H1 (cell line): ENCODE measurements at regions not wholly inside any gene's neighbourhood (a gene's known extent, or its start where the extent isn't known, plus 50 kb on each side); places are given as distances from the start of the nearest gene placed in this dataset.

Experiments
- CTCF ChIA-PET: fragments of 300-600 bp; sonication (Branson Sonifier 250); formaldehyde crosslinking; loops from one replicate; lab custom pipeline; 2021; ENCODE audit not compliant: partially characterized antibody; lab: Charles Lee
- POLR2A ChIA-PET: fragments of 300-600 bp; sonication (Branson Sonifier 250); formaldehyde crosslinking; loops from one replicate; lab custom pipeline; 2021; ENCODE audit warnings: inconsistent platforms; ENCODE audit not compliant: partially characterized antibody; lab: Charles Lee
- DNase-seq, 2 experiments: peaks; one replicate each; pipeline versions ENCODE4 v3.0.0 to v3.0.0-alpha.2; 2010 to 2022; ENCODE audit warnings: low spot score in 2 of 2, low read depth in 1 of 2, mixed read lengths in 1 of 2
- FAIRE-seq: peaks from 2 replicates; lab custom pipeline; 2011; peaks lifted over from hg19 to GRCh38; lab: Jason Lieb, UNC
- H2AFZ ChIP-seq: 2 replicates; pipeline ENCODE4 v1.8.1; 2012; ENCODE audit warnings: low read length, inconsistent platforms
- H2AK5ac ChIP-seq: 2 replicates; pipeline ENCODE4 v1.6.1; 2013; ENCODE audit warnings: low read depth, low read length
- H2BK120ac ChIP-seq: replicated peaks from 2 replicates; pipeline ENCODE3; 2013; ENCODE audit warnings: low read depth, low read length, inconsistent platforms
- H2BK12ac ChIP-seq: 2 replicates; pipeline ENCODE4 v1.6.1; 2013; ENCODE audit warnings: low read depth, low read length
- H2BK15ac ChIP-seq: 2 replicates; pipeline ENCODE4 v1.6.1; 2013; ENCODE audit warnings: low read length
- H2BK20ac ChIP-seq: 2 replicates; pipeline ENCODE4 v1.6.1; 2013; ENCODE audit warnings: low read length
- H2BK5ac ChIP-seq: 2 replicates; pipeline ENCODE4 v1.6.1; 2013; ENCODE audit warnings: low read depth, low read length
- H3K14ac ChIP-seq: 2 replicates; pipeline ENCODE4 v1.6.1; 2013; ENCODE audit warnings: inconsistent platforms; ENCODE audit not compliant: insufficient read length
- H3K18ac ChIP-seq: 2 replicates; pipeline ENCODE4 v1.6.1; 2013; ENCODE audit warnings: low read length; ENCODE audit errors: extremely low read depth
- H3K23ac ChIP-seq: 2 replicates; pipeline ENCODE4 v1.6.1; 2013; ENCODE audit warnings: inconsistent platforms; ENCODE audit not compliant: insufficient read length
- H3K23me2 ChIP-seq: 2 replicates; pipeline ENCODE4 v1.6.1; 2013; ENCODE audit warnings: low read depth, low read length
- H3K27ac ChIP-seq: 2 replicates; pipeline ENCODE4 v1.6.1; 2011; ENCODE audit warnings: low read depth, low read length, inconsistent platforms
- H3K27me3 ChIP-seq, 4 experiments: replicated peaks in 1 of 4; 1 replicate in 1 of 4; 2 replicates in 3 of 4; pipeline versions ENCODE4 v1.6.1 to v1.8.1; 2011 to 2013; ENCODE audit warnings: low read length in 3 of 4, mild to moderate bottlenecking in 3 of 4, inconsistent platforms in 2 of 4, mixed read lengths in 2 of 4, moderate library complexity in 1 of 4; ENCODE audit not compliant: control insufficient read depth in 3 of 4, insufficient read depth in 3 of 4; ENCODE audit errors: extremely low read depth in 1 of 4
- H3K36me3 ChIP-seq, 4 experiments: 2 replicates each; pipeline versions ENCODE4 v1.6.1 to v1.8.1; 2011 to 2013; ENCODE audit warnings: mild to moderate bottlenecking in 4 of 4, low read length in 3 of 4, moderate library complexity in 2 of 4, control low read depth in 1 of 4, inconsistent platforms in 1 of 4; ENCODE audit not compliant: insufficient read depth in 4 of 4, control insufficient read depth in 2 of 4
- H3K4ac ChIP-seq: replicated peaks from 2 replicates; pipeline ENCODE3; 2013; ENCODE audit warnings: low read length, low read depth, mixed read lengths, inconsistent platforms; ENCODE audit not compliant: insufficient read length
- H3K4me1 ChIP-seq, 4 experiments: replicated peaks in 1 of 4; 1 replicate in 1 of 4; 2 replicates in 3 of 4; pipeline versions ENCODE4 v1.6.1 to v1.8.1; 2011 to 2013; ENCODE audit warnings: low read length in 3 of 4, inconsistent platforms in 2 of 4, mixed read lengths in 1 of 4; ENCODE audit not compliant: insufficient read depth in 4 of 4, control insufficient read depth in 3 of 4
- H3K4me2 ChIP-seq, 2 experiments: 2 replicates each; pipeline versions ENCODE4 v1.6.1 to v1.8.1; 2011 to 2013; ENCODE audit warnings: low read depth in 2 of 2, low read length in 2 of 2, control low read depth in 1 of 2, inconsistent platforms in 1 of 2, mild to moderate bottlenecking in 1 of 2; ENCODE audit not compliant: insufficient read depth in 1 of 2
- H3K4me3 ChIP-seq, 4 experiments: fragments of 200-600, 300-600 bp in 1 of 4; sonication (generic), shearing (Covaris generic), sonication (Bioruptor Twin) in 1 of 4; 2 replicates each; pipeline versions ENCODE4 v1.5.1 to v1.8.1; 2011 to 2016; ENCODE audit warnings: low read length in 4 of 4, low read depth in 3 of 4, control low read depth in 2 of 4, inconsistent platforms in 2 of 4, mild to moderate bottlenecking in 2 of 4, mixed read lengths in 1 of 4, moderate library complexity in 1 of 4; ENCODE audit not compliant: insufficient read depth in 2 of 4; ENCODE audit errors: extremely low read depth in 1 of 4
- H3K56ac ChIP-seq: replicated peaks from 2 replicates; pipeline ENCODE3; 2013; ENCODE audit warnings: low read depth, mild to moderate bottlenecking, mixed read lengths, low read length, inconsistent platforms; ENCODE audit not compliant: insufficient read length
- H3K79me1 ChIP-seq: 2 replicates; pipeline ENCODE4 v1.6.1; 2013; ENCODE audit warnings: low read depth, low read length, control low read depth
- H3K79me2 ChIP-seq, 2 experiments: 2 replicates each; pipeline versions ENCODE4 v1.6.1 to v1.8.1; 2012 to 2013; ENCODE audit warnings: low read length in 2 of 2, mild to moderate bottlenecking in 2 of 2, inconsistent platforms in 1 of 2; ENCODE audit not compliant: insufficient read depth in 2 of 2, control insufficient read depth in 1 of 2
- H3K9ac ChIP-seq, 4 experiments: replicated peaks in 1 of 4; 1 replicate in 1 of 4; 2 replicates in 3 of 4; pipeline versions ENCODE4 v1.6.1 to v1.8.1; 2011 to 2013; ENCODE audit warnings: low read depth in 3 of 4, low read length in 3 of 4, control low read depth in 2 of 4, mild to moderate bottlenecking in 2 of 4, moderate library complexity in 2 of 4, inconsistent platforms in 1 of 4; ENCODE audit errors: extremely low read depth in 1 of 4
- H3K9me3 ChIP-seq, 2 experiments: 2 replicates each; pipeline versions ENCODE4 v1.6.1 to v1.8.1; 2012 to 2013; ENCODE audit warnings: mild to moderate bottlenecking in 2 of 2, moderate library complexity in 2 of 2, control low read depth in 1 of 2, inconsistent platforms in 1 of 2, low read depth in 1 of 2, low read length in 1 of 2, mixed read lengths in 1 of 2; ENCODE audit not compliant: insufficient read depth in 2 of 2
- H4K20me1 ChIP-seq, 2 experiments: replicated peaks in 1 of 2; 2 replicates each; pipeline versions ENCODE3 to v1.8.1; 2011 to 2013; ENCODE audit warnings: inconsistent platforms in 2 of 2, low read length in 2 of 2, mild to moderate bottlenecking in 1 of 2; ENCODE audit not compliant: insufficient read depth in 2 of 2, control insufficient read depth in 1 of 2
- H4K5ac ChIP-seq: 2 replicates; pipeline ENCODE4 v1.6.1; 2013; ENCODE audit warnings: low read length, low read depth, mixed read lengths, inconsistent platforms; ENCODE audit not compliant: insufficient read length
- H4K8ac ChIP-seq: 2 replicates; pipeline ENCODE4 v1.8.0; 2013; ENCODE audit warnings: mild to moderate bottlenecking, moderate library complexity, low read length, inconsistent platforms; ENCODE audit not compliant: insufficient read depth; ENCODE audit errors: extremely low read depth
- H4K91ac ChIP-seq: replicated peaks from 2 replicates; pipeline ENCODE3; 2013; ENCODE audit warnings: low read length, mixed read lengths, inconsistent platforms; ENCODE audit not compliant: insufficient read length
- EZH2 ChIP-seq: fragments of 200-600 bp; sonication (generic); IDR thresholded peaks from 2 replicates; pipeline ENCODE4 v1.7.1; 2012; ENCODE audit warnings: low read depth, mild to moderate bottlenecking, moderate library complexity, low read length, inconsistent platforms; ENCODE audit not compliant: severe bottlenecking
- KDM5A ChIP-seq: fragments of 200-600 bp; IDR thresholded peaks from 2 replicates; pipeline ENCODE4 v1.7.1; 2012; ENCODE audit warnings: mild to moderate bottlenecking, low read length, inconsistent platforms, mixed read lengths
- POU5F1 ChIP-seq: IDR thresholded peaks from 2 replicates; pipeline ENCODE4 v1.6.1; 2011; ENCODE audit warnings: low read depth, mild to moderate bottlenecking, low read length, moderate library complexity
- RAD21 ChIP-seq, 2 experiments: IDR thresholded peaks in 1 of 2; conservative IDR thresholded peaks in 1 of 2; 2 replicates each; pipeline ENCODE4 v1.6.1; 2011; ENCODE audit warnings: low read depth in 2 of 2, low read length in 2 of 2, improper control_type of control experiment in 1 of 2, inconsistent platforms in 1 of 2, mild to moderate bottlenecking in 1 of 2, moderate library complexity in 1 of 2
- WGBS, 2 experiments: shearing (Covaris generic) in 1 of 2; methylation state at CpG; one replicate each; pipeline versions ENCODE4 v1.1.6 to v1.1.7; 2013 to 2015; ENCODE audit warnings: low lambda C conversion rate in 2 of 2, mixed read lengths in 2 of 2, inconsistent platforms in 1 of 2, low coverage in 1 of 2, missing lambda C conversion rate in 1 of 2; ENCODE audit not compliant: insufficient replicate concordance in 2 of 2, insufficient coverage in 1 of 2, insufficient read length in 1 of 2; ENCODE audit errors: extremely low coverage in 1 of 2, missing lambda C conversion rate in 1 of 2; 5-methylcytosine and 5-hydroxymethylcytosine counted together
- TF ChIP-seq, protein P1 (sequence below), 3 experiments: IDR thresholded peaks; 1 replicate in 2 of 3; 2 replicates in 1 of 3; pipeline versions ENCODE4 v1.5.1 to v1.6.1; 2011; ENCODE audit warnings: low read length in 3 of 3, mild to moderate bottlenecking in 3 of 3, inconsistent platforms in 2 of 3, low read depth in 1 of 3, moderate library complexity in 1 of 3; ENCODE audit not compliant: insufficient read depth in 1 of 3; ENCODE audit errors: control extremely low read depth in 1 of 3
- TF ChIP-seq, protein P2 (sequence below): IDR thresholded peaks from 2 replicates; pipeline ENCODE4 v1.6.1; 2012; ENCODE audit warnings: low read length, inconsistent platforms

DNA sequence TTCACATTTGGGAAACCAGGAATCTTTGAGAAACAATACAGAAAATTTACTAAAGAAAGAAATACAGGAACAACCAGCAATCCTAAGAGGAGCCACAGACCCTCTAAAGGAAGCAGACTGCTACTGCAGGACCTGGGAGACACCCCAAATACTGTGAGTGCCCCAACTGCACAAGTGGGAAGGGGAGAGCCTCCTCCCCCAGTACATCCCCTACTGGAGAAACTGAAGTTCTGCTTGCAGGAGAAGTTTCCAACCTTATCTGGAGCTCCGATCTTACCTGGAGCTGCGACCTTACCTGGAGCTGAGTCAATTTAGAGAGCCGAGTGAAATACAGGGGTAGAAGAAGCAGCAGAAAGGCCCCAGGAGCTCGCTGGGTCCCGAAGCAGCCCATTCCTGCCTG, 236.4 kb upstream of the SPRY2 start:
- Histone ChIP-seq H3K4me3 (no peak overlapping the region), H3K79me2 (no peaks in the 10 kb centered on the region), H3K18ac (no peak overlapping the region)
- TF ChIP-seq, protein P1, sequence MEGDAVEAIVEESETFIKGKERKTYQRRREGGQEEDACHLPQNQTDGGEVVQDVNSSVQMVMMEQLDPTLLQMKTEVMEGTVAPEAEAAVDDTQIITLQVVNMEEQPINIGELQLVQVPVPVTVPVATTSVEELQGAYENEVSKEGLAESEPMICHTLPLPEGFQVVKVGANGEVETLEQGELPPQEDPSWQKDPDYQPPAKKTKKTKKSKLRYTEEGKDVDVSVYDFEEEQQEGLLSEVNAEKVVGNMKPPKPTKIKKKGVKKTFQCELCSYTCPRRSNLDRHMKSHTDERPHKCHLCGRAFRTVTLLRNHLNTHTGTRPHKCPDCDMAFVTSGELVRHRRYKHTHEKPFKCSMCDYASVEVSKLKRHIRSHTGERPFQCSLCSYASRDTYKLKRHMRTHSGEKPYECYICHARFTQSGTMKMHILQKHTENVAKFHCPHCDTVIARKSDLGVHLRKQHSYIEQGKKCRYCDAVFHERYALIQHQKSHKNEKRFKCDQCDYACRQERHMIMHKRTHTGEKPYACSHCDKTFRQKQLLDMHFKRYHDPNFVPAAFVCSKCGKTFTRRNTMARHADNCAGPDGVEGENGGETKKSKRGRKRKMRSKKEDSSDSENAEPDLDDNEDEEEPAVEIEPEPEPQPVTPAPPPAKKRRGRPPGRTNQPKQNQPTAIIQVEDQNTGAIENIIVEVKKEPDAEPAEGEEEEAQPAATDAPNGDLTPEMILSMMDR (IDR thresholded peaks at IDR 0.05; ENCODE audit: control extremely low read depth in 1 of 3, insufficient read depth in 1 of 3, low read depth in 1 of 3, low read length in 3 of 3): peak; percentile 3 to 34 (median 13); a peak in 3 of 4 replicates
- TF ChIP-seq POU5F1: no peak
- TF ChIP-seq KDM5A: no peak
- TF ChIP-seq, protein P2, sequence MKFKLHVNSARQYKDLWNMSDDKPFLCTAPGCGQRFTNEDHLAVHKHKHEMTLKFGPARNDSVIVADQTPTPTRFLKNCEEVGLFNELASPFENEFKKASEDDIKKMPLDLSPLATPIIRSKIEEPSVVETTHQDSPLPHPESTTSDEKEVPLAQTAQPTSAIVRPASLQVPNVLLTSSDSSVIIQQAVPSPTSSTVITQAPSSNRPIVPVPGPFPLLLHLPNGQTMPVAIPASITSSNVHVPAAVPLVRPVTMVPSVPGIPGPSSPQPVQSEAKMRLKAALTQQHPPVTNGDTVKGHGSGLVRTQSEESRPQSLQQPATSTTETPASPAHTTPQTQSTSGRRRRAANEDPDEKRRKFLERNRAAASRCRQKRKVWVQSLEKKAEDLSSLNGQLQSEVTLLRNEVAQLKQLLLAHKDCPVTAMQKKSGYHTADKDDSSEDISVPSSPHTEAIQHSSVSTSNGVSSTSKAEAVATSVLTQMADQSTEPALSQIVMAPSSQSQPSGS: no peak
- TF ChIP-seq EZH2: no peak
- peak in 1 of 2 experiments; percentile 37; a peak in 1 of 4 replicates for TF ChIP-seq RAD21 (IDR thresholded peaks at IDR 0.05 in 1 of 2, conservative IDR thresholded peaks at IDR 0.05 in 1 of 2; ENCODE audit: low read depth in 2 of 2, low read length in 2 of 2)
- TF ChIP-seq, all 59 proteins: peak for 2
- no peak for DNase-seq
- Histone ChIP-seq H3K14ac (no peak overlapping the region), H3K9me3 (no peaks in the 10 kb centered on the region; a peak in 1 of 4 replicates), H3K56ac (no peak overlapping the region), H3K36me3 (no peaks in the 10 kb centered on the region), H2BK12ac (no peak overlapping the region), H4K20me1 (no peaks in the 10 kb centered on the region), H3K23me2 (no peaks in the 10 kb centered on the region), H2BK120ac (no peak overlapping the region), H3K4me2 (no peak overlapping the region), H3K4ac (no peak overlapping the region), H4K91ac (no peak overlapping the region), H3K79me1 (no peaks in the 10 kb centered on the region), H2AFZ (no peak overlapping the region), H4K5ac (no peak overlapping the region), H4K8ac (no peak overlapping the region), H3K23ac (no peak overlapping the region), H2AK5ac (no peak overlapping the region), H3K27ac (no peak overlapping the region), H3K27me3 (no peaks in the 10 kb centered on the region), H2BK5ac (no peak overlapping the region), H3K9ac (no peak overlapping the region), H3K4me1 (no peaks in the 10 kb centered on the region; a peak in 2 of 7 replicates), H2BK15ac (no peak overlapping the region), H2BK20ac (no peak overlapping the region)
- FAIRE-seq: no peak
- CTCF ChIA-PET: interaction anchor here (0.8 to 1.3 kb wide), 7 partner anchors 11 to 433 kb away, joined by 3 read pairs; no protein-coding TSS in a partner anchor
- WGBS, 2 experiments: 55% methylated on average over 5 of the region's 5 CpGs; no CpG with 5 or more reads in 1 of the 2 experiments
- POLR2A ChIA-PET: no interaction called here
